ENCODE measurements at regions not wholly inside any gene's neighbourhood (a gene's known extent, or its start where the extent isn't known, plus 50 kb on each side); places are given as distances from the start of the nearest gene placed in this dataset.

DNA sequence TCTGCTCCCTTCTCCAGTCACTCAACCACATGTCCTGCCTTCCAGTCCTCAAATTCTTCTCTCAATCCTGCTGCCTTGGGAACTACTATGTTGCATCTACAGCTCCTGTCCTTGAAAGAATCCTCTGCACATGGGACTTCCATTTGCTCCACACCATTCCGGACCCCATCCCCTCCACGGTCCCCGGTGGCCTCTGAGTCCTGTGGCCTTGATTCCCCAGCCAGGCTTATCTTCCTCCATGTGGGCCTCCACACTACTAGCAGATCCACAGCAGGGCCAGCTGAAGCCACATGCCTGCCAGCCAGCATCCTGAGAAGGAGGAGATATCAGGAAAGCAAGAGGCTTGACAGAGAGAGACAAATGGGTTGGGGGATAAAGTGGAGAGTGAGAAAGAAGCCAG is 1323.8 kb downstream of the UQCRFS1 start:
- no peaks in the 10 kb centered on the region; the same call in none of the 2 replicates for H3K9me3 ChIP-seq (ENCODE audit: control insufficient read depth, insufficient read depth, low read depth, low read length)
- TF ChIP-seq ZNF843 (tag by site-specific recombination; IDR thresholded peaks at IDR 0.05) (no peak), ZNF521 (tag by site-specific recombination; IDR thresholded peaks at IDR 0.05) (no peak), ZNF324 (tag by site-specific recombination; IDR thresholded peaks at IDR 0.05) (no peak), ZNF16 (tag by site-specific recombination; IDR thresholded peaks at IDR 0.05; ENCODE audit: low read depth) (no peak), ZNF629 (tag by site-specific recombination; IDR thresholded peaks at IDR 0.05) (no peak), GLIS2 (tag by site-specific recombination; IDR thresholded peaks at IDR 0.05) (no peak), ZNF266 (tag by site-specific recombination; IDR thresholded peaks at IDR 0.05; ENCODE audit: low read depth) (no peak), ZIC2 (tag by site-specific recombination; IDR thresholded peaks at IDR 0.05) (no peak), FEZF1 (tag by site-specific recombination; IDR thresholded peaks at IDR 0.05) (no peak), ZNF24 (tag by site-specific recombination; IDR thresholded peaks at IDR 0.05) (no peak), ZNF571 (tag by site-specific recombination; IDR thresholded peaks at IDR 0.05) (no peak)
- TF ChIP-seq, protein P1, sequence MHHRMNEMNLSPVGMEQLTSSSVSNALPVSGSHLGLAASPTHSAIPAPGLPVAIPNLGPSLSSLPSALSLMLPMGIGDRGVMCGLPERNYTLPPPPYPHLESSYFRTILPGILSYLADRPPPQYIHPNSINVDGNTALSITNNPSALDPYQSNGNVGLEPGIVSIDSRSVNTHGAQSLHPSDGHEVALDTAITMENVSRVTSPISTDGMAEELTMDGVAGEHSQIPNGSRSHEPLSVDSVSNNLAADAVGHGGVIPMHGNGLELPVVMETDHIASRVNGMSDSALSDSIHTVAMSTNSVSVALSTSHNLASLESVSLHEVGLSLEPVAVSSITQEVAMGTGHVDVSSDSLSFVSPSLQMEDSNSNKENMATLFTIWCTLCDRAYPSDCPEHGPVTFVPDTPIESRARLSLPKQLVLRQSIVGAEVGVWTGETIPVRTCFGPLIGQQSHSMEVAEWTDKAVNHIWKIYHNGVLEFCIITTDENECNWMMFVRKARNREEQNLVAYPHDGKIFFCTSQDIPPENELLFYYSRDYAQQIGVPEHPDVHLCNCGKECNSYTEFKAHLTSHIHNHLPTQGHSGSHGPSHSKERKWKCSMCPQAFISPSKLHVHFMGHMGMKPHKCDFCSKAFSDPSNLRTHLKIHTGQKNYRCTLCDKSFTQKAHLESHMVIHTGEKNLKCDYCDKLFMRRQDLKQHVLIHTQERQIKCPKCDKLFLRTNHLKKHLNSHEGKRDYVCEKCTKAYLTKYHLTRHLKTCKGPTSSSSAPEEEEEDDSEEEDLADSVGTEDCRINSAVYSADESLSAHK (tag by site-specific recombination; IDR thresholded peaks at IDR 0.05) = no peak
- TF ChIP-seq, protein P2, sequence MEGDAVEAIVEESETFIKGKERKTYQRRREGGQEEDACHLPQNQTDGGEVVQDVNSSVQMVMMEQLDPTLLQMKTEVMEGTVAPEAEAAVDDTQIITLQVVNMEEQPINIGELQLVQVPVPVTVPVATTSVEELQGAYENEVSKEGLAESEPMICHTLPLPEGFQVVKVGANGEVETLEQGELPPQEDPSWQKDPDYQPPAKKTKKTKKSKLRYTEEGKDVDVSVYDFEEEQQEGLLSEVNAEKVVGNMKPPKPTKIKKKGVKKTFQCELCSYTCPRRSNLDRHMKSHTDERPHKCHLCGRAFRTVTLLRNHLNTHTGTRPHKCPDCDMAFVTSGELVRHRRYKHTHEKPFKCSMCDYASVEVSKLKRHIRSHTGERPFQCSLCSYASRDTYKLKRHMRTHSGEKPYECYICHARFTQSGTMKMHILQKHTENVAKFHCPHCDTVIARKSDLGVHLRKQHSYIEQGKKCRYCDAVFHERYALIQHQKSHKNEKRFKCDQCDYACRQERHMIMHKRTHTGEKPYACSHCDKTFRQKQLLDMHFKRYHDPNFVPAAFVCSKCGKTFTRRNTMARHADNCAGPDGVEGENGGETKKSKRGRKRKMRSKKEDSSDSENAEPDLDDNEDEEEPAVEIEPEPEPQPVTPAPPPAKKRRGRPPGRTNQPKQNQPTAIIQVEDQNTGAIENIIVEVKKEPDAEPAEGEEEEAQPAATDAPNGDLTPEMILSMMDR (tag by site-specific recombination; IDR thresholded peaks at IDR 0.05) = no peak
- TF ChIP-seq, protein P3, sequence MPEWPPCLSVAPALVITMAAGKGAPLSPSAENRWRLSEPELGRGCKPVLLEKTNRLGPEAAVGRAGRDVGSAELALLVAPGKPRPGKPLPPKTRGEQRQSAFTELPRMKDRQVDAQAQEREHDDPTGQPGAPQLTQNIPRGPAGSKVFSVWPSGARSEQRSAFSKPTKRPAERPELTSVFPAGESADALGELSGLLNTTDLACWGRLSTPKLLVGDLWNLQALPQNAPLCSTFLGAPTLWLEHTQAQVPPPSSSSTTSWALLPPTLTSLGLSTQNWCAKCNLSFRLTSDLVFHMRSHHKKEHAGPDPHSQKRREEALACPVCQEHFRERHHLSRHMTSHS (tag by site-specific recombination; IDR thresholded peaks at IDR 0.05) = no peak
- POLR2A ChIA-PET = no interaction called here
- H3K27ac ChIP-seq (ENCODE audit: extremely low read depth, low read depth, low read length) = no peak overlapping the region
- no peak overlapping the region for H3K4me3 ChIP-seq (ENCODE audit: low read depth, low read length)
- H3K36me3 ChIP-seq (ENCODE audit: control insufficient read depth in 2 of 2, insufficient read depth in 1 of 2, low read length in 2 of 2) = no peaks in the 10 kb centered on the region
- H3K4me1 ChIP-seq (ENCODE audit: control insufficient read depth, insufficient read depth, low read length) = no peaks in the 10 kb centered on the region
- CTCF ChIA-PET = interaction anchor here (1.2 to 1.9 kb wide), 2 partner anchors 77 to 745 kb away, joined by 3 to 5 read pairs; no protein-coding TSS in a partner anchor

DNA sequence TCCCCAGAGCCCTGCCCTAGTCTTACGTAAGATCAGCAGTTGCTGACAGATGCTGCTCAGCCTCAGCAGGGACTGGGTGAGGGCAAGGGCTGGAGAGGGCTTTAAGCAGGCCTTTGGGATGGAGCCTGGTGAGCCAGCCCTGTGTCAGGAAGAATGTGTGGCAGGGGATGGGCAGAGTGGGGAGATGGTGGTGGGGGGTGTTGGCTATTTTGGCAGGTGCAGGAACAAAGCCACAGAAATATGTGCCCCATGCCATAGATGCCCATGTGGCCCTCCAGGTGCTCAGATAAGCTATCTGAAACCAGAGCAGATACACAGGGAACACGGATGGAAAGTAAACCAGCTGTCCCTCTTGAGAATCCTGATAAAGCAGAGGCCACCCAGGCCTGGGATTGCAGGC is 1325.0 kb downstream of the UQCRFS1 start:
- no peaks in the 10 kb centered on the region for H3K36me3 ChIP-seq (ENCODE audit: control insufficient read depth in 2 of 2, insufficient read depth in 1 of 2, low read length in 2 of 2)
- no peak overlapping the region for H3K27ac ChIP-seq (ENCODE audit: extremely low read depth, low read depth, low read length)
- H3K9me3 ChIP-seq (ENCODE audit: control insufficient read depth, insufficient read depth, low read depth, low read length) = no peaks in the 10 kb centered on the region; the same call in none of the 2 replicates
- CTCF ChIA-PET = no interaction called here
- POLR2A ChIA-PET = no interaction called here
- H3K4me3 ChIP-seq (ENCODE audit: low read depth, low read length) = no peak overlapping the region
- no peaks in the 10 kb centered on the region for H3K4me1 ChIP-seq (ENCODE audit: control insufficient read depth, insufficient read depth, low read length)
- TF ChIP-seq ZFP3 (tag by site-specific recombination; IDR thresholded peaks at IDR 0.05; ENCODE audit: low read depth) = no peak
- TF ChIP-seq ZFP41 (tag by site-specific recombination; IDR thresholded peaks at IDR 0.05; ENCODE audit: borderline replicate concordance) = no peak

DNA sequence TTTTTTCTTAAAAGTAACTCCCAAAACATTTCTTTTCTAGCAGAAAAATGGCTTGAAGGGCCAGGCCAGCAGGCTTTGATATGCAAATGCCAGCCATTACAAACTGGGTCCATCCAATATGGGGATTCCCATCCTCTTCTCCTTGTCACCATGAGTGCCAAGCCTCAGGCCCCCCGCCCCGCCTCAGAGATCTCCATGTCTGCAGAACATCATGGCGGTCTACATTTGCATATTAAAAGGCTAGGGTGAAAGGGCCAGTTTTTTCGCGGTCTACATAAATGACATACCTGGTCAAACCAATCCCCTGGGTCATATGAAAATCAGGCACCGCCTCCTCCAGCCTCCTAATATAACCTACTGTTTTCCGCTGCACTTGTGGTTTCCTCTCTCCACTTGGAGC is 1327.6 kb downstream of the UQCRFS1 start:
- H3K4me3 ChIP-seq (ENCODE audit: low read depth, low read length) = no peak overlapping the region
- no peaks in the 10 kb centered on the region; the same call in none of the 2 replicates for H3K9me3 ChIP-seq (ENCODE audit: control insufficient read depth, insufficient read depth, low read depth, low read length)
- POLR2A ChIA-PET = no interaction called here
- TF ChIP-seq ZNF792 (tag by site-specific recombination; IDR thresholded peaks at IDR 0.05) (no peak), ZNF416 (tag by site-specific recombination; IDR thresholded peaks at IDR 0.05) (no peak)
- no peaks in the 10 kb centered on the region for H3K36me3 ChIP-seq (ENCODE audit: control insufficient read depth in 2 of 2, insufficient read depth in 1 of 2, low read length in 2 of 2)
- H3K4me1 ChIP-seq (ENCODE audit: control insufficient read depth, insufficient read depth, low read length) = no peaks in the 10 kb centered on the region
- CTCF ChIA-PET = no interaction called here
- H3K27ac ChIP-seq (ENCODE audit: extremely low read depth, low read depth, low read length) = no peak overlapping the region
